NCI-H748 (cell line): ENCODE measurements at regions not wholly inside any gene's neighbourhood (a gene's known extent, or its start where the extent isn't known, plus 50 kb on each side); places are given as distances from the start of the nearest gene placed in this dataset.
A peak's percentile ranks its signal among the peaks of the same experiment; 100 is the strongest.

Experiments used
- DNase-seq: peaks from one replicate; lab custom pipeline; 2025; ENCODE audit not compliant: unreplicated experiment; lab: John Stamatoyannopoulos, UW

DNA sequence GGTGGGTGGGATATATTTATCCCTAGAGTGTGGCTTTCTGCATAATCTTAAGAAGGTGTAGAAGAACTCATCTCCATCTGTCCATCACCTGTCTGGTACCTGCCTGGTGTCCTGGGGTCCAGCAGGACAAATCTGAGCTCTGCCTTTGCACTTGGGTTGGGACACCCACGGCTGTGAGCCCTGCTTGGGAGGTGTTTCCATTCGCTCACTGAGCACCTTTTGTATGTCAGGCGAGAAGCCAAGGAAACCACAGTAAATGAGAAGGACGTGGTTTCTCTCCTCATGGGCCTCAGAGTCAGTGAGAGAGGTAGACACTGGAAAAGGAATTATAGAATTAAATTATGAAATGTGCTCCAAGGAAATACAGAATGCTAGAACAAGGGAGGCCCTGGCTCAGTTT lies 555.9 kb downstream of the MIAT start:
- DNase-seq = no peak

DNA sequence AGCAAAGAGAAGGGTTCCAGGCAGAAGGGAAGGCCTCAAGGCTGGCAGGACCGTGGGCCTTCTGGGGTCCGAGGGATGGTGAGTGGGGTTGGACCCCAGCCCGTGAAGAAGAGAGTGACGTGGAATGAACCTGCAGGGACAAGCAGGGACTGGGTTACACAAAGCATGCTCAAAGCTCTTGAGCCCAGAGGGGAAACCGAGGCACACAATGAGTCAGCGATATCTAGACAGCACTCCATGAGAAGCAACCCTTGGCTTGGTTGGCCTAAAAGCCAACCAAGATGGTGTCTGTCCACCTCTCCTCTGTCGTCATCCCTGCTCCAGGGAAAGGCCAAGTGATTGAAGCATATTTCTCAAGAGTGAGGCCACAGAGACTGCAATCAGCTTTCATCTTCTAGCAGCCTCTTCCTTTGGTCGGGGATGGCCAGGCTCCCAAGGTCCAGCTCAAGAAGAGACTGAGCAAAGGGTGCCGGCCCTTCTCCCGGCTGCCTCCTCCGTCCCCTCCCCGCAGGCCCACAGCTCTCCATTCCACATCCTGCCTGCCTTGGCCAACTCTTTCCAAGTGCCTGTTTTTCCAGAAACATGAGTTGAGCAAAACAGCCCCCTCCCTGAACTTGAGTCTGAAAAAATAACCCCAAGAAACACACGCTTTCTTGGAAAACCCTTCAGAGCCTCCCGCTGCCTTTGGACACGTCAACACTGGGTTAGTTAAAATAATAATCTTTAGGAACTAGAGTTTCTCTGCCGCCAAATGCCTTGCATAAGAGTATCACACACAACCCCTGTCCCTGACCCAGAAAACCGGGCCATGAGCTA lies 556.6 kb downstream of the MIAT start:
- DNase-seq = no peak

DNA sequence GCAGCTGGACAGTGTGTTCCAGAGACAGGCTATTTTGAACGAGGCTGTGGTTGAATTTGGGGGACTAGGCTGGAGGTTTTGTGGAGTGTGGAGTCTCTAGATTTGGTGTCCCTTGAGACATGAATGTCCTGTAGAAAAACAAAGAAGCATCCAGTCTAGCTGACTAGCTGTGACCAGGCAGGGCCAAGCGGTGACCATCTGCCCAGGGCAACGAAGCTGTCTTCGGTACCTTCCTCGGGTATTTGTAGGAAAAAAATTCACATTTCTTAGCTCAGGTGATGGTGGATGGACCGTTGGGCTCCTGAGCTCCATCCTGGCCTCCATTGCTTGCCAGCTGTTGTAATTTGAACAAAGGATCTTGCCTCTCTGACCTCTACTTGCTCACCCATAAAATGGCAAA lies 557.3 kb downstream of the MIAT start:
- no peak for DNase-seq

DNA sequence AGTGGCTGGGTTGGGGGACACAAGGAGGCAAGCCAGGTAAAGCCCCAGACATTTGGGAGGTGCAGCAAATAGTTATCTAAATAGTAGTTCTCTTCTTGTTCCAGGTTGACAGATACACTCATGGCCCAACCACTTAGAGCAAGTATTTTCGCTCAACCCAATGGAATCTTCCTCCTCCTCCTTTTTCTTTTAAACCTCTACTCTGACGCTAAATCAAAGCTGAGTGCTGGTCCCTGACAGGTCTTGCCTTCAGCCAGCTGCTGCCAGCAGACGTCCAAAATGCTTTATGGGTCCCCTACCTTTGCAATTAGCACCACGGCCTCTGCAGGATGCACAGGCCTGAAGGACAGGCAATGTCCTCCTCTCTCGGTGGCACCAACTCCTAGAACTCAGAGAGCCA lies 558.5 kb downstream of the MIAT start:
- DNase-seq = no peak

DNA sequence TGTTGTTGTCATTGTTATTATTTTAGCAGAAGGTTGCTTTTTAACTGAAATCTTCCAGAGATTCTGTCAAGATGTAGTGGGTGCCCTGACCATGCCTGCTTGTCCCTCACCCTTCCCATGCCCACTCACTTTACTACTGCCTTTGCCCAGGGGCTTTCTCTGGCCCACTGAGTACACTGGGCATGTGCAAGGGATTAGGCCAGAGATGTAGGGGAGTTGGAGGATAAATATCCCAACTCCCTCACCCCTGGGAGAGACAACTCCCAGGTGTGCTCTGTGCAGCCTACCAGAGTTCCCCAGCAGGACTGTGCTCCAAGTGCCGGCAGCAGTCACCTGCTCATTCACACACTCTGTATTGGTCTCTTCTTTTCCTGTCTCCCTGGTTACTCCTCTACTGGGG lies 559.1 kb downstream of the MIAT start:
- DNase-seq = no peak

DNA sequence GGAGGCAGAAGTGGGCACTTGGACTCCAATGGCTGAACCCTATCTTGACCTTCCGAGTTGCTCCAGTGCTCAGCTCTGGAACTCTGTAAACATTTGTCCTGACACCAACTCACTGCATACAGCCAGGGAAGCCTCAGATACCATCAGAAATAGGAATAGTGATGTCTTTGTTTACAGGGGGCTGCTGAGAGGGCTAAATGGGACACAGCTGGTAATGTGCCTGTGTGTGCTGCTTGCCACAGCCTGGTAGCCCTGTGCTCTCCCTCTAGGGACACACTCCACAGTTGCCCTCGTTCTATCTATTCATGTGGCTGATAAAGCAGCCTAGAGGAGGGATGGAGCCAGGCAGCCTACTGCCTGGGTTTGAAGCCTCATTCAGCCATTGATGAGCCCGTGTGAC lies 559.8 kb downstream of the MIAT start:
- no peak for DNase-seq

DNA sequence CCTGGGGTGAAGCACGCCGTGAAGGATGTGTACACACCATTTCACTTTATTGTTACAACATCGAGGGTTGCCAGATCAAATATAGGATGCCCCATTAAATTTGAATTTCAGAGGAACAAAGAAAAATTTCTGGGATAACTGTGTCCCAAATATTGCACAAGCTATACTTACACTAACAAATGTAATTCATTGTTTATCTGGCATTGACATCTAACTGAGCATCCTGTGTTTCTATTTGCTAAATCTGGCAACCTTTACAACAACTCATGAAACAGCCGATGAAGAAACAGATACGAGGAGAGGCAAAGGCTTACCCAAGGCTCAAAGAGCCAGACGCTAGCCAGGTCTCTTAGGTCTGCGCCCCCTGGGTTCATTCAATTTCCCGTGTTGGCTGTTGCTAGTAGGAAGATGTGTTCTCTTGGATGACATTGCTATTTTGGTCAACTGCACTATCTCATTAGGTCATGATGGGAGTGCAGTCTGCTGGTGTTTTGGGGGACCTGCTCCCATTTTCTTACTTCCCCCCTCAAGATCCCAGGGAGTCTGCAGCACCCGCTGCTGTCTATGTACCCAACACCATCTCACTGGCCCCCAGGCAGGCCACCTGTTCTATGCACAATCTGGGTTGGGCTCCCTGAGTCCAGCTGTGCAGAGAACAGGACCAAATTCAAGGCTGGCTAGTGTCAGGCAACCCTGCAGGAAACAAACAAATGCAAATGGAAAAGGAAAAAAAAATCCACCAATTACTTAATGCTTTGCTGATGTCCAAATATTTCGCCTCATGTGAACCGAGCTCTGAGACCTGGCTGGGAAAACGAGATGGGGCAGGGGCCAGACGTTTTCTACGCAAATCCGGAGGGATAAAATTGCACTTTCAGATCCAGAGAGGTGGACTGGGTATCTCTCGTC lies 560.9 kb downstream of the MIAT start:
- DNase-seq = peak; percentile 16

DNA sequence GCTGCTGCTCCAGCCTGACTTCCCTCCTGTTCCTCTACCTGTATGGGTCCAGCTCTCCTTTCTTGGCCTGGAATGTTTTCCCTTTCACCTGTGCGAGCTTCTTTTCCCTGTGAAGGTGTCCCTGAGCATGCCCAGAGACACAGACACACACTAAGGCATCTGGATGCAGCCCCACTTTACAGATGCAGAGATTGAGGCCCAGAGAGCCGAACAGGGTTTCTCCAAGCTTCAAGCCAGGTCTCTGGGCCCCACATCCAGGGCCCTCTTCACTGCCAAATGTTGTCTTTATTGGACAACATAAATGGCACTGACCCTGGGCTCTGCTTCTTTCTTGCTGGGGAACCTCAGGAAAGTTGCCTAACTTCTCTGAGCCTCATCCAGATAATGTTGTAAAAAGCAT lies 561.6 kb downstream of the MIAT start:
- no peak for DNase-seq

DNA sequence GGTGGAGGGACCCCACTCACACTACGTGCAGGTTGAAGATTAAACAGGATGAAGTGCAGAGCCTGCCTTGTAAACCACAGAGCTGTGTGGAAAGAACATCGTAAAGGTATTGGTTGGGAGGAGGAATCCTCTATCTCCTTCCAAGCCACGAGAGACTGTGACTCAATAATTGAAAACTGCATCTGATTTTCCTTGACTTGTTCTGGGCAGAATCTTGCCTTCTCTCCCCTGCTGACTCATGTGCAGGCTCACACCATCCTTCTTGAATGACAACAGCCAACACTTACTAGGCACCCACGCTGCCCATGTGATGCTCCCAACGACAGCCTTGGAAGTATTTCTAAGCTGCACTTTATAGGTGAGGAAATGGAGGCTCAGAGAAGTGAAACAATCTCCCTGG lies 563.0 kb downstream of the MIAT start:
- no peak for DNase-seq

DNA sequence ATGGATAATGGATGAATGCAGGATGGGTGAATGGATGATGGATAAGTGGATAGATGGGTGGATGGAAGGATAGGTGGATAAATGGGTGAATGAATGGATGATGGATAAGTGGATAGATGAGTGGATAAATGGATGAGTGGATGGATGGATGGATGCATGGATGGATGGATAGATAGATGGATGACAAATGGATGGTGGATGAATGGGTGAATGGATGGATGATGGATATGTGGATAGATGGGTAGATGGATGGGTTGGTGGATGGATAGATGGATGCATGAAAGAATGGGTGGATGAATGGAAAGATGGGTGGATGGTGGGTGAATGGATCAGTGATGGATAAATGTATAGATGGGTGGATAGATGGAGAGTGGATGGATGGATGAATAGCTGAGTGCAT lies 564.8 kb downstream of the MIAT start:
- DNase-seq = no peak

DNA sequence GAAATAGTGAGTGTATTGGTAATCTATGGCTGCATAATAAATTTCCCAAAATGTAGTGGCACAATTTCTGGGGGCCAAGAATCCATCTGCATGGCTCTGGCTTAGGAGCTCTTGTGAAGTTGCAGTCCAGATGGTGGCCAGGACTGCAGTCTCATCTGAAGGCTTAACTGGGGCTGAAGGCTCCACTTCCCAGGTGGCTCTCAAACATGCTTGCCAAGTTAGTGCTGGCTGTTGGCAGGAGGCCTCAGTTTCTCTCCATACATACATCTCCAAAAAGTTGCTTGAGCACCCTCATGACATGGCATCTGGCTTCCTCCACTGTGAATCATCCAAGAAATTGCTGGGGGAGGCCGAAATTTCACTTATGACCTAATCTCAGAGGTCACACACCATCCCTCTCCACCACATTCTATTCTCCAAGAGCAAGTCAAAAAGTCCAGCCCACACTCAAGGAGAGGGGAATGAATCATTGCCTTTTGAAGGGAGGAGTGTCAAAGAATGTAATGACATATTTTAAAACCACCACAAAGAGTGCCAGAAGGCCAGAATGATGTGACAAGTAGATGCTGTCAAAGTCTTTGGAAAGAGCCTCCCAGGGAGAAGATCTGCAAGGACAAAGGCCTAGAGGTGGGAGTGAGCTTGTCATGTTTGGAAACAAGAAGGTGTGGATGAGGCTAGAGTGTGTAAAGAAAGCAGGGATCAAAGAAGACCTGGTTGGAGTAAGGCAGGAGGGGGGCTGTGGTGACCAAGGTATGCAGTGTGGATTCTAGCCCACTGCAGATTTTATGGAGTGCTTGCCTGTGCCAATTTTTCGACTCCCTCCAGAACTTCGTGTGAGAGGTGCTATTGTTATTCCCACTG lies 566.2 kb downstream of the MIAT start:
- DNase-seq = no peak

DNA sequence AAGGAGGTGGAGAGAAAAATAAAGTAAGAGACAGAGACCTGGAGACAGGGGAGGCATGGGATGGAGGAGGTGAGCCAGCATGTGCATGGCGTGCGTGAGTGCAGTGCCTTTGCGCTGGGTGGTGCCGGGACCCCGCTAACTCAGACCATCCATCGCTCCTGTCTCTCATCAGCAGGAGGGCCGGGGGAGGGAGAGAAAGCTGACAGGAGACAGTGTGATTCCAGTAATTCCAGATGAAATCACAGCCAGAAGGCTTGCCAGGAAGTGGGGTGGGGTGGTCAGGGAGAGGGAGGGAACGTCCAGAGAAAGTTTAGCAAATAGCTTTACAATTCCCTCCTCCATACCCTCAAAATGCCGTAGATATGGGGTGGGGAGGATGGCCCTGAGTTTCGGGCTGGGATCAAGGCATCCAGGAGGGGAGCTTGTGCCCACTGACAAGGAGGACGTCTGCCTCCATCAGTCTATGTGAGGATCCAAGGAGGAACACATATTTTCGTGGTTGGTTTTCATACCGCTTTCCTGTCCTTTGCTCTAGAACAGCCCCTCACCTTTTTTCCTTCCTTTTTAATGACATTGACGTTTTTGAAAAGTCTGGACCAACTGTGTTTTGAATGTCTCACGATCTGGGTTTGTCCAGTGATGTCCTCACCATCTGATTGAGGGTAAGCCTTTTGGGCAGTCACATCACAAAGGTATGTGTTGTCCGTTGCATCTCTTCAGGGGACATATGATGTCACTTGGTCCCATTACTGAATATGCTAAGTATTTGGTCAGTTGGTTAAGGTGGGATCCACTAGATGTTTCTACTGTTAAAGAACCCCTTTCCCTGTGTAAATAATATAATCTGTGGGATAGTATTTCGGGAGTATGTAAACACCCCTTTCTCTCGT lies 567.3 kb downstream of the MIAT start:
- no peak for DNase-seq

DNA sequence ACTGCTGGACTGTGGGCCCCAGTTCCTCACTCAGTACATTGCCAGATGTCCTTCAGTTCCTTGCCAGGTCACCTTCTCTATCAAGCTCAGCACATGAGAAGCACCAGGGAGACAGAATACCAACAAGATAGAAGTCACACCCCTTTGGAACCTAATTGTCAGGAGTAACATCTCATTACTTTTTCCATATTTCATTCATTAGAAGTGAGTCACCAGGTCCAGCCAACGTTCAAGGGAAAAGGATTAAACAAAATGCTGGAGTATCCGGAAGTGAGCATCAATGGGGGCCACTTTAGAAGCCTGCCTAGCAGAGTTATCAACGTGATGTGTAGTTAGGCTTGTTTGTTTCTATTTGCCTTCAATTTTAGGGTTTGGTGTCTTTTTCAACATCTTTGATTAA lies 569.3 kb downstream of the MIAT start:
- no peak for DNase-seq

DNA sequence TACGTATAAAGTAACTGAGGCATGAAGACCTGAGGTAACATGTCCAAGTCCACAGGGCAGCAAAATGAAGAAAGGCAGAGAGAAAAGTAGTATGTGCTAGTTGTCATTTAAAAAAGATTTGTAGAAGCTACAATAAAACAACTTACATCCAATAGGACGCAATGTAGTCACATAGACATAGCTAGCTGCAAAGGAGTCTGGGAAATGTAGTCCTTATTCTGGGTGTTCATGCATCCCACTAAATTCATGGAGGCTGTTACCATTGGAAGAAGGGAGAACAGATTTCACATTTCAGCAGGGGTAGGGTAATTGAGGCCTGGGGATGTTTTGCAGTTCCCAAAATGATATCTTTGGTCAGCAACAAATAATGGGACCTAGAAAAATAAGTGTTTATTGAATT lies 571.4 kb downstream of the MIAT start:
- DNase-seq = no peak

DNA sequence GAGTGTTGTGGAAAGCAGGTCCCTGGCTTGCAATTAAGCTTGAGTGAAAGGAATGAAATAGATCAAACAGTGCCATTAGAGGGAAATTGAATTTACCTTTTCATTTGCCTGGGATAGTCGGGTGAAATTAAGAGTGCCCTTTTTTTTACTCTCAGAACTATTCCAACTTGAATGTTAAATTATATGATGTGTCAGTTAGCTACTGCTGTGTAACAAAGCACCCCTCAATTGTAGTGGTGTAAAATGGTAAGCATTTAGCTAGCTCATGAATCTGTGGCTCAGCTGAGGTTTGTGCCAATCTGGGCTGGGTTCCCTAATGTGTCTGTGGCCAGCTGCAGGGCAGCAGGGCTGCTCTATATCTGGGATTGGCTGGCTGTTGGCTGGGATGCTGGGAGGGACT lies 571.4 kb downstream of the MN1 start:
- DNase-seq = no peak

DNA sequence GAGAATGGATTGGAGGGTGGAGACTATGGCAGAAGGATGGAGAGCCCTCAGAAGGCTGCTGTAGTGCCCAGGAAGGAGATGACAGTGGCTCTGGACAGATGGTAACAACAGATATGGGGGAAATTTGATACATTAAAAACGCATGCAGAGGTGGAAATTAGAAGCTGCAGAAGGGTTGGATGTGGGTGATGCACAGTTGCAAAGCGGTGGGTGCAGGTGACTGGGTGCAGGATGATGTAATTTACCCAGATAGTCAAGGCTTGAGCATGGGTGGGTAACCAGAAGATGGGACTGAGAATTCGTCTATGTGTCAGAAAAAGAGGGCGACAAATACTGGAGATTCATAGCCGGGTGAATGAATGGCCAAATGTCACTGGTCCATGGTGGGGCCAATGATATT lies 570.3 kb downstream of the MN1 start:
- no peak for DNase-seq

DNA sequence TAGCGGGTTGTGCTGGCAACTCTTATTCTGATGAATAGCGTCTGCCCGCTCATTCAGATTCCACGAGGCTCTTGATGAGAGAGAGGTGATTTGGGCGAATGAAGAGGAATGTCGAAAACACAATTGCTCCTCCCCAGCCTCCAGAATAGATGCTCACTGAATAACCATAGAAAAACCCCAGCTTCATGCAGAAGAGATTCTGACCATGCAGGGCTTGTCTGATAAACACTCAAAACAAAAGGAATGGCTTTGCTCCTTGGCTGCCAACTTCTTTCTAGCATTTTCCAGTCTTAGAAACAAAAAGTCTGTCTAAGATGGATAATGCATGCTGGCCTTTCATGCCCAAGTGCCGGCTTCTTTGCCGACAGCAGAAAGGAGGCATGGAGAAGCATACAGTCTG lies 569.5 kb downstream of the MN1 start:
- DNase-seq = no peak

DNA sequence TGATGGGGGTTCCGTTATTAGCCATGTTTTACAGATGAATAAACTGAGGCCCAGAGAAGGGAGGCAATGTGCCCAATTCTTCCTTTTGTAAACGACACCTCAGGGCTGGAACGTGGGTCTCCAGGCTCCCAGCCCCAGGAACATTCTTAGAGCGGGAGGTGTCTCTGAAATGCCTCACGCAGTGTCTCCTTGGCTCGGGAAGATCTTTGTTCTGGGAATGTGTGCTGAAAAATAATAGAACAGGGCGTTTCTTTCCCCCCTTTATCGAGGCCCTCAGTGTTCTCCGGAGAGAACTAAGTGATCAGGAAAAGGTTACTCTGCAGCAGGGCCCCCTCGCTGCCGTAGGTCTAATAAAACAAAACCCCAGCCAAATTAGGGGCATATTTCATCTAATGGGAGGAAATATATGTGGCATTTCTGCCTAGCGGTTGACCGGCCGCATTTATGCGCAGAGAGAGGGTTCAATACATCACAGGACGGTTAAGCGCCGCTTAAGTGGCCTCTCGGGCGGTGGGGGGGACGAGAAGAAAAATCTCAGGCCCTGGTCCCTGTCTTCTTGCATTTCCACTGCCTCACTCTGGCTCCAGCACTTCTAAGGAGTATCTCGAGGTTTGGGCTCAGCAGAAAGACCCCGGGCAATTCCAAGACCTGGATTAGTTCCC lies 564.3 kb downstream of the MN1 start:
- no peak for DNase-seq

DNA sequence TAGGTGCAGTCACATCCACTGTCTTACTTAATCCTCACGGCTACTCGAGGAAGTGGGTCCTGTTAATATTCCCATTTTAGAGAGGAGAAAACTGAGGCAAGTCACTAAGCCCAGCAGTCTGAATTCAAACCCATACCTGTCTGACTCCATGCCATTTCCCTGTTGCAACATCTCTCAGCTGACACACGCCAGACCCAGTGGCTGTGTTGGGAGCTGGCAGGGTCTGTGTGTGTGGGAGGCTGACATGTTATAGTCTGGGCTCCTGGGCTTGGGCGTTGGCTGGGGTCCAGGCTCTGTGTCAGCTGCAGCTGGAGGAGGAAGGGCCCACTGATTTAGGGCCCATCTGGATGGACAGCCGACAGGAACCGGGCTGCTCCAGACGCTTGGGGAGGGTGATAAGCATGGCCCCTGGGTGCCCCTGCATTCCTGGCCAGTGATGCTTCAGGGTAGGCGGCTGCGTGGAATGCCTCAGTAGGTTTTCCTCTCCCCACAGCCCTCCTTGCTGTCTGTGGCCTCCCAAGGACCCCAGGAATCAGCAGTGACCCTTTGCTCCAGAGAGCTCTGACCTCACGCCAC lies 562.5 kb downstream of the MN1 start:
- no peak for DNase-seq

DNA sequence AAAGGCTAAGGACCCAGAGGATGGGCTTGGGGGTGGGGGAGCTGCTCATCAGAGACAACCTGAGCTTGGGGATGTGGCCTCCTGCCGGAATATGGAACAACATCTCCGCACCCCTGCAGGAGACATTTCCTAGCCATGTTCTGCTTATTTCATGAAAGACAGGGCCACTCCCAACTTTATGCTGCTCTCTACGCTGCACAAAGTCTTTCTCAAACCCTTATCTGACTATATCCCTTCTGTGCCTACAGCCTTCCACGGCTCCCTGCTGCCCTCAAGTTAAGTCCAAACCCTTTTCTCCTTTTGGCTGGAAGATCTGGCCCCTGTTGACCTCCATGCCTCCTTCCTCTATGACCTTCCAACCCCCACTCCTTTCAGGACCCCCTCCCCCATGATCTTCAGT lies 562.0 kb downstream of the MN1 start:
- DNase-seq = no peak
